Gastroesophageal sphincter (tissue), 2 donors: ENCODE measurements at regions not wholly inside any gene's neighbourhood (a gene's known extent, or its start where the extent isn't known, plus 50 kb on each side); places are given as distances from the start of the nearest gene placed in this dataset.

Experiments used
- EP300 ChIP-seq: sonication (generic); formaldehyde crosslinking; IDR thresholded peaks from one replicate; pipeline ENCODE4 v1.6.1; 2017; ENCODE audit warnings: antibody characterized with exemption, mild to moderate bottlenecking
- POLR2AphosphoS5 ChIP-seq: sonication (generic); formaldehyde crosslinking; IDR thresholded peaks from one replicate; pipeline ENCODE4 v1.6.1; 2017; ENCODE audit warnings: antibody characterized with exemption

GRCh38 chr5:88115211-88115610 is 153.4 kb downstream of the TMEM161B start:
- TF ChIP-seq POLR2AphosphoS5 (no peak), EP300 (no peak)
